ENCODE measurements at regions not wholly inside any gene's neighbourhood (a gene's known extent, or its start where the extent isn't known, plus 50 kb on each side); places are given as distances from the start of the nearest gene placed in this dataset.

GRCh38 chr10:90337316-90337715 lies 520.5 kb downstream of the HTR7 start:
- TF ChIP-seq POLR2A (IDR thresholded peaks at IDR 0.05): no peak
- TF ChIP-seq, protein P1, sequence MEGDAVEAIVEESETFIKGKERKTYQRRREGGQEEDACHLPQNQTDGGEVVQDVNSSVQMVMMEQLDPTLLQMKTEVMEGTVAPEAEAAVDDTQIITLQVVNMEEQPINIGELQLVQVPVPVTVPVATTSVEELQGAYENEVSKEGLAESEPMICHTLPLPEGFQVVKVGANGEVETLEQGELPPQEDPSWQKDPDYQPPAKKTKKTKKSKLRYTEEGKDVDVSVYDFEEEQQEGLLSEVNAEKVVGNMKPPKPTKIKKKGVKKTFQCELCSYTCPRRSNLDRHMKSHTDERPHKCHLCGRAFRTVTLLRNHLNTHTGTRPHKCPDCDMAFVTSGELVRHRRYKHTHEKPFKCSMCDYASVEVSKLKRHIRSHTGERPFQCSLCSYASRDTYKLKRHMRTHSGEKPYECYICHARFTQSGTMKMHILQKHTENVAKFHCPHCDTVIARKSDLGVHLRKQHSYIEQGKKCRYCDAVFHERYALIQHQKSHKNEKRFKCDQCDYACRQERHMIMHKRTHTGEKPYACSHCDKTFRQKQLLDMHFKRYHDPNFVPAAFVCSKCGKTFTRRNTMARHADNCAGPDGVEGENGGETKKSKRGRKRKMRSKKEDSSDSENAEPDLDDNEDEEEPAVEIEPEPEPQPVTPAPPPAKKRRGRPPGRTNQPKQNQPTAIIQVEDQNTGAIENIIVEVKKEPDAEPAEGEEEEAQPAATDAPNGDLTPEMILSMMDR (IDR thresholded peaks at IDR 0.05): no peak

All from body of pancreas (tissue), 4 donors.